DMS153 treated with DMSO at 0.1 percent for 48 hours (cell line): ENCODE measurements at regions not wholly inside any gene's neighbourhood (a gene's known extent, or its start where the extent isn't known, plus 50 kb on each side); places are given as distances from the start of the nearest gene placed in this dataset.

Experiments
- DNase-seq: peaks from one replicate; lab custom pipeline; 2025; ENCODE audit not compliant: unreplicated experiment; lab: John Stamatoyannopoulos, UW

- DNase-seq, result no peak
Observed at GRCh38 chr22:49608660-49609059, 219.0 kb downstream of the BRD1 start.

- DNase-seq, result no peak
Observed at GRCh38 chr22:49608228-49608627, 219.4 kb downstream of the BRD1 start.

GRCh38 chr22:49607821-49608220, 219.9 kb downstream of the BRD1 start:
- DNase-seq, result no peak

GRCh38 chr22:49606562-49607290, 220.9 kb downstream of the BRD1 start:
- DNase-seq, result no peak

- DNase-seq, result no peak
Observed at GRCh38 chr22:49604732-49605302, 222.9 kb downstream of the BRD1 start.

- DNase-seq, result no peak
Observed at GRCh38 chr22:49603016-49603415, 224.7 kb downstream of the BRD1 start.

- no peak for DNase-seq
Observed at GRCh38 chr22:49602481-49602880, 225.2 kb downstream of the BRD1 start.

- no peak for DNase-seq
Observed at GRCh38 chr22:49601614-49602321, 225.9 kb downstream of the BRD1 start.

- no peak for DNase-seq
Observed at GRCh38 chr22:49600891-49601431, 226.7 kb downstream of the BRD1 start.

- no peak for DNase-seq
Observed at GRCh38 chr22:49600468-49600867, 227.2 kb downstream of the BRD1 start.

GRCh38 chr22:49599691-49600455, 227.8 kb downstream of the BRD1 start:
- DNase-seq, result no peak

GRCh38 chr22:49599039-49599438, 228.6 kb downstream of the BRD1 start:
- no peak for DNase-seq

- no peak for DNase-seq
Observed at GRCh38 chr22:49598338-49598737, 229.3 kb downstream of the BRD1 start.

- no peak for DNase-seq
Observed at GRCh38 chr22:49597428-49598039, 230.1 kb downstream of the BRD1 start.

- DNase-seq, result no peak
Observed at GRCh38 chr22:49595465-49596078, 232.1 kb downstream of the BRD1 start.

- no peak for DNase-seq
Observed at GRCh38 chr22:49594078-49594477, 233.6 kb downstream of the BRD1 start.

GRCh38 chr22:49593509-49593908, 234.2 kb downstream of the BRD1 start:
- no peak for DNase-seq

GRCh38 chr22:49592780-49593501, 234.7 kb downstream of the BRD1 start:
- no peak for DNase-seq

- DNase-seq, result no peak
Observed at GRCh38 chr22:49590851-49591445, 236.7 kb downstream of the BRD1 start.
